Neural crest cell (in vitro differentiated cells): ENCODE measurements at regions not wholly inside any gene's neighbourhood (a gene's known extent, or its start where the extent isn't known, plus 50 kb on each side); places are given as distances from the start of the nearest gene placed in this dataset.
A peak's percentile ranks its signal among the peaks of the same experiment; 100 is the strongest.
"Not testable (repeated sequence)": the region's sequence is repeated elsewhere in the genome, so short reads cannot be mapped to it uniquely, and the experiment has no call there.

Experiments used
- DNase-seq: peaks from one replicate; pipeline ENCODE4 v3.0.0; 2021; ENCODE audit warnings: low read depth, mixed read lengths, low spot score
- H3K27ac Mint-ChIP-seq: one replicate; pipeline ENCODE4 v1.8.0; 2021; ENCODE audit warnings: mild to moderate bottlenecking, mixed read lengths; ENCODE audit not compliant: unreplicated experiment
- H3K27me3 Mint-ChIP-seq: 2 replicates; pipeline ENCODE4 v1.8.0; 2021; ENCODE audit warnings: low read depth, mild to moderate bottlenecking, mixed read lengths
- H3K36me3 Mint-ChIP-seq: 2 replicates; pipeline ENCODE4 v1.8.0; 2021; ENCODE audit warnings: low read depth, mild to moderate bottlenecking, mixed read lengths
- H3K4me1 Mint-ChIP-seq: 2 replicates; pipeline ENCODE4 v1.8.0; 2021; ENCODE audit warnings: mixed read lengths
- H3K4me3 Mint-ChIP-seq: one replicate; pipeline ENCODE4 v1.8.0; 2021; ENCODE audit warnings: mild to moderate bottlenecking, mixed read lengths
- H3K9me3 Mint-ChIP-seq: 2 replicates; pipeline ENCODE4 v1.8.0; 2021; ENCODE audit warnings: mixed read lengths
- CTCF ChIP-seq: fragments of 200-600 bp; sonication (generic); conservative IDR thresholded peaks from 2 replicates; pipeline ENCODE4 v1.5.0; 2021; ENCODE audit warnings: antibody characterized with exemption, mild to moderate bottlenecking

DNA sequence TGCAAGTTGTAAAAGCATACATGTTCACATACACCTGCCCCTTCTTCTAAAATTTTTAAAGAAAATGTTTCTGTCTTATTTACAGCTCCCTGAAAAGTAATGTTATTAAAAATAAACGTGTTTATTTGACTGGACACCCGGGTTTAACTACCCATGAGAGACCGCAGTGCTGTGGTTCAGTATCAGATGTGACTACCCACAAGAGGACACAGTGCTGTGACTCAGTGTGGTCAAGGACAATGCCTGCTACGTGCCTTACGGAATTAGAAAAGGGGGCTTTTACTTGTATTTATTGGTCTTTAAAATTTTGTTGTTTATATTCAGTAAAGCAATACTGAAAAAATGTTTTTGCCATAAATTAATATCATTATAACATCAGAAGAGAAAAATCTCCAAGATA lies 641.4 kb downstream of the TRIML1 start:
- no peaks in the 10 kb centered on the region for H3K36me3 Mint-ChIP-seq
- no peak for TF ChIP-seq CTCF
- H3K4me3 Mint-ChIP-seq, result no peak overlapping the region
- no peaks in the 10 kb centered on the region for H3K27me3 Mint-ChIP-seq
- H3K9me3 Mint-ChIP-seq, result no peaks in the 10 kb centered on the region
- H3K27ac Mint-ChIP-seq, result no peak overlapping the region
- no peak for DNase-seq
- peaks cover 15% of the 10 kb centered on the region for H3K4me1 Mint-ChIP-seq

DNA sequence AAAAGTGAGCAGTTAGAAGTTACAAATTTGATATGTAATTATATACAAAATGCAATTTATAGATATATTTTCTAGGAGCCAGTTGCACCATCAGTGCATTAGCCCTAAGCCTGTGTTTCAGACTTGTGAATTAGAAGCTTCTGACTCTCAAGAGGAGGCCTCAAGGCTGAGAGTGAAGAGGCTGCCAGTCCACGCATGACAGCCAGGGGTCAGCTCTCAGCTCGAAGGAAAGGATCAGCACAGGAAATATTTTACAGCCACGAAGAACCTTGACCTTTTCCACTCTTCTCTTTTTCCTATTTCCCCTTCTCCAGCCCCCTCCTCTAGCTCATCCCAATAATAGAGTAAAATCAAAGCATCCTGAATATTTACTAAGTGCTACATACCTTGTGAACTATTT lies 642.4 kb downstream of the TRIML1 start:
- peak; percentile 4 for DNase-seq
- no peak overlapping the region for H3K4me3 Mint-ChIP-seq
- H3K27me3 Mint-ChIP-seq, result no peaks in the 10 kb centered on the region

DNA sequence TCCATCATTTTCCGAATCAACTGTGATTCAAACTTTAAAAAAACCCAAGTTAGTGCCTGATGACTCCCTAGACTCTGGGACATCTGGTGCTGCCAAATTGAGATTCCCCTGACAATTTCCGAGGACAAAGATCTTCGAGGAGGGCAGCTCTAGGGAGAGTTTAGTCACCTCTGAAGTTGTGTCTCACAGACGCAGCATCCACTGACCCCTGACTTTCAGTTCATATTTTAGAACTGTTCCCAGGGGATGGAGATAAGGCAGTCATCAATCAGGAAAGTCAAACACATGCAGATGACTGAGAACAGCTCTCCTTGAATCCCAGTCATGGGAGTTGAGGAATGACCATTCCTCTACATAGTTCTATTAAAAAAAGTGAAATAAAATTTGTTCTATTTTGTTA lies 643.9 kb downstream of the TRIML1 start:
- no peak overlapping the region for H3K4me3 Mint-ChIP-seq
- peaks cover 15% of the 10 kb centered on the region for H3K4me1 Mint-ChIP-seq

More for the DNA sequence above, 642.4 kb downstream of the TRIML1 start:
- TF ChIP-seq CTCF, result peak; percentile 55
- Mint-ChIP-seq H3K27ac (no peak overlapping the region), H3K9me3 (no peaks in the 10 kb centered on the region), H3K36me3 (no peaks in the 10 kb centered on the region), H3K4me1 (peaks cover 15% of the 10 kb centered on the region)

DNA sequence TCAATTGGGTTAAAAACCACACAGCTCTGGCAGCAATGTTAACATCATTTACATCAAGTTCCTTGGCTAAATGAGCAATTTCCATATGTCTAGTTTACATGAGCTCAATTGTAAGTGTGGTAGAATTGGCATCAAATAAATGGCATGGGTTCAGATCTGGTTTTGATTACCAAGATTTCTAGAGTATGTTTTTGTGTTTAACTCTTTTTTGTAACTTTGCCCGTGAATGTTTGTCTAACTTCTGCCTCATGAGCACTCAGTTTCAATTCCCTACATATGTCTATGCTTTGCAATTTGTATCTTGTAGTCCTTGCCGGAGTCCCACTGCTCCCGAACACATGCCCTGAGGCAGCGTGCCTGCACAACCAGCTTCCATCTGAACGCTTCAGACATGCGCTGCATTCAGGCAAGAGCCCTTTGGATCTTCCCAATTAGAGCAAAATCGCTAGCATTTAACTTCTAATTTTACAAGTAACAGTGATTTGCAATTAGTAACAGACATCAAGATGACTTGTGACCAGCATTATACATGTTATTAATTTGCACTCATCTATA lies 644.4 kb downstream of the TRIML1 start:
- peaks cover 15% of the 10 kb centered on the region for H3K4me1 Mint-ChIP-seq
- no peaks in the 10 kb centered on the region for H3K36me3 Mint-ChIP-seq
- no peak for TF ChIP-seq CTCF
- H3K27me3 Mint-ChIP-seq, result no peaks in the 10 kb centered on the region
- H3K4me3 Mint-ChIP-seq, result no peak overlapping the region
- no peak for DNase-seq
- H3K27ac Mint-ChIP-seq, result no peak overlapping the region
- H3K9me3 Mint-ChIP-seq, result no peaks in the 10 kb centered on the region

More for the DNA sequence above, 643.9 kb downstream of the TRIML1 start:
- no peaks in the 10 kb centered on the region for H3K9me3 Mint-ChIP-seq
- H3K36me3 Mint-ChIP-seq, result no peaks in the 10 kb centered on the region
- no peak for DNase-seq
- no peaks in the 10 kb centered on the region for H3K27me3 Mint-ChIP-seq
- TF ChIP-seq CTCF, result no peak
- no peak overlapping the region for H3K27ac Mint-ChIP-seq

- H3K27me3 Mint-ChIP-seq, H3K36me3 Mint-ChIP-seq, H3K9me3 Mint-ChIP-seq, H3K27ac Mint-ChIP-seq, DNase-seq, H3K4me3 Mint-ChIP-seq, H3K4me1 Mint-ChIP-seq: not testable (repeated sequence)
These were observed 657.4 kb downstream of the TRIML1 start for GRCh38 chr4:188796600-188796999.

GRCh38 chr4:188797011-188797410 lies 657.8 kb downstream of the TRIML1 start:
- H3K36me3 Mint-ChIP-seq, H3K4me3 Mint-ChIP-seq, DNase-seq, H3K9me3 Mint-ChIP-seq, H3K27ac Mint-ChIP-seq, H3K27me3 Mint-ChIP-seq, H3K4me1 Mint-ChIP-seq: not testable (repeated sequence)

DNA sequence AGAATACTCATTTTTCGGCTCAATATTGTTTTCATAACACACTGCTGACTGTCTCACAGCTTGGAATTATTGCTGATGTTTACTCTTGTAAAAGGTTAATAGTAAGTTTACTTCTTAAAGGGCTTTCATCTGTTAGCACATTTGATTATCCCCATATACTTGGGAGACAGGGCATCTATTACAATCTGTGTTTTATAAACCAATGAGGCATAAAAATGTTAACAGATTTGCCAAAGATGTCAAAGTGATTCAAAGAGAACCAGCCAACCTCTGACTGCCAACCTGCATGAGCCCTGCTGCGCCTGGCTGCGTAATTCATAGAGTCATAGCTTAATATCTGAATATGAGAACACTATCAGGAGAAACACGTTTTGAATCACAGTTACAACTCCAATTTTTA lies 665.6 kb downstream of the TRIML1 start:
- H3K27ac Mint-ChIP-seq, result no peak overlapping the region
- TF ChIP-seq CTCF, result no peak
- H3K36me3 Mint-ChIP-seq, result no peaks in the 10 kb centered on the region
- no peak overlapping the region for H3K4me3 Mint-ChIP-seq
- H3K27me3 Mint-ChIP-seq, result no peaks in the 10 kb centered on the region
- no peaks in the 10 kb centered on the region for H3K4me1 Mint-ChIP-seq
- no peak for DNase-seq
- no peaks in the 10 kb centered on the region for H3K9me3 Mint-ChIP-seq
